Endodermal cell (in vitro differentiated cells): ENCODE measurements at regions not wholly inside any gene's neighbourhood (a gene's known extent, or its start where the extent isn't known, plus 50 kb on each side); places are given as distances from the start of the nearest gene placed in this dataset.

Source experiments
- DNase-seq: peaks from one replicate; pipeline ENCODE4 v3.0.0-alpha.2; 2017
- H3K27ac ChIP-seq: 2 replicates; pipeline ENCODE4 v1.5.1; 2013; ENCODE audit warnings: mild to moderate bottlenecking, low read depth, low read length, moderate library complexity
- H3K27me3 ChIP-seq: 2 replicates; pipeline ENCODE4 v1.6.1; 2013; ENCODE audit warnings: mild to moderate bottlenecking, low read length, moderate library complexity; ENCODE audit not compliant: insufficient read depth, control insufficient read depth, poor library complexity, severe bottlenecking
- H3K36me3 ChIP-seq: 2 replicates; pipeline ENCODE4 v1.7.0; 2013; ENCODE audit warnings: mild to moderate bottlenecking, low read length, moderate library complexity; ENCODE audit not compliant: control insufficient read depth, insufficient read depth
- H3K4me1 ChIP-seq: one replicate; pipeline ENCODE4 v1.7.0; 2013; ENCODE audit warnings: low read length; ENCODE audit not compliant: control insufficient read depth, insufficient read depth
- H3K4me3 ChIP-seq: 2 replicates; pipeline ENCODE4 v1.5.1; 2013; ENCODE audit warnings: mild to moderate bottlenecking, low read length, moderate library complexity
- H3K9ac ChIP-seq: 2 replicates; pipeline ENCODE4 v1.6.1; 2013; ENCODE audit warnings: mild to moderate bottlenecking, low read length, moderate library complexity; ENCODE audit not compliant: poor library complexity, severe bottlenecking; ENCODE audit errors: extremely low read depth
- H3K9me3 ChIP-seq: 2 replicates; pipeline ENCODE4 v1.6.1; 2013; ENCODE audit warnings: mild to moderate bottlenecking, low read length, moderate library complexity; ENCODE audit not compliant: control insufficient read depth
- H3K27ac Mint-ChIP-seq: 2 replicates; pipeline ENCODE4 v1.8.0; 2020; ENCODE audit warnings: mixed read lengths
- H3K27me3 Mint-ChIP-seq: 2 replicates; pipeline ENCODE4 v1.8.0; 2021; ENCODE audit warnings: mild to moderate bottlenecking, mixed read lengths; ENCODE audit not compliant: insufficient read depth
- H3K36me3 Mint-ChIP-seq: 2 replicates; pipeline ENCODE4 v1.8.0; 2020; ENCODE audit warnings: low read depth, mixed read lengths
- H3K4me1 Mint-ChIP-seq: 2 replicates; pipeline ENCODE4 v1.8.0; 2020; ENCODE audit warnings: mixed read lengths
- H3K4me3 Mint-ChIP-seq: 2 replicates; pipeline ENCODE4 v1.8.0; 2020; ENCODE audit warnings: mild to moderate bottlenecking, moderate library complexity, mixed read lengths
- H3K9me3 Mint-ChIP-seq: 2 replicates; pipeline ENCODE4 v1.8.0; 2020; ENCODE audit warnings: mild to moderate bottlenecking, mixed read lengths
- whole genome bisulfite sequencing, 2 experiments: methylation state at CpG; one replicate each; pipeline versions ENCODE4 v1.1.5 to v1.1.7; 2013; ENCODE audit warnings: missing lambda C conversion rate in 2 of 2, mixed read lengths in 1 of 2; ENCODE audit not compliant: insufficient coverage in 1 of 2, insufficient read length in 1 of 2; 5-methylcytosine and 5-hydroxymethylcytosine counted together
- TF ChIP-seq, protein P1 (sequence below): fragments of 200-600 bp; sonication (generic); conservative IDR thresholded peaks from 2 replicates; pipeline ENCODE4 v1.5.0; 2021; ENCODE audit warnings: antibody characterized with exemption, mild to moderate bottlenecking

DNA sequence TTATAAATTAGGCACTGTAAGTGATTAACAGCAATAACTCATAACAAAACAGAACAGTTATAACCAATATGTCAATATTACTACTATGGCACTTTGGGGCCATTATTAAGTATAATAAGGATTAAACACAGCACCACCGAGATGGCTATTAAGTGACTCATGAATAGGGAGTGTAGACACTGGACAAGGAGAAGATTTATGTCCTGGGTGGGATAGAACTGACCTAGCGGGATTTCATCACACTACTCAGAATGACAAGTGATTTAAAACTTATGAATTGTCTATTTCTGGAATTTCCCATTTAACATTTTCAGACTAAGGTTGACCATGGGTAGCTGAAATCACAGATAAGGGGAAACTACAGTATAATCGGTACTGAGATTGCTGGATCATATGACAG, 79.0 kb upstream of the SLC7A1 start:
- Mint-ChIP-seq H3K27me3 (peaks cover 3% of the 10 kb centered on the region), H3K27ac (no peak overlapping the region), H3K4me1 (no peaks in the 10 kb centered on the region), H3K9me3 (peaks cover 2% of the 10 kb centered on the region), H3K36me3 (no peaks in the 10 kb centered on the region), H3K4me3 (no peak overlapping the region)
- no peak overlapping the region for H3K27ac ChIP-seq
- H3K4me1 ChIP-seq = no peaks in the 10 kb centered on the region
- no peaks in the 10 kb centered on the region for H3K27me3 ChIP-seq
- H3K9me3 ChIP-seq = no peaks in the 10 kb centered on the region
- TF ChIP-seq, protein P1, sequence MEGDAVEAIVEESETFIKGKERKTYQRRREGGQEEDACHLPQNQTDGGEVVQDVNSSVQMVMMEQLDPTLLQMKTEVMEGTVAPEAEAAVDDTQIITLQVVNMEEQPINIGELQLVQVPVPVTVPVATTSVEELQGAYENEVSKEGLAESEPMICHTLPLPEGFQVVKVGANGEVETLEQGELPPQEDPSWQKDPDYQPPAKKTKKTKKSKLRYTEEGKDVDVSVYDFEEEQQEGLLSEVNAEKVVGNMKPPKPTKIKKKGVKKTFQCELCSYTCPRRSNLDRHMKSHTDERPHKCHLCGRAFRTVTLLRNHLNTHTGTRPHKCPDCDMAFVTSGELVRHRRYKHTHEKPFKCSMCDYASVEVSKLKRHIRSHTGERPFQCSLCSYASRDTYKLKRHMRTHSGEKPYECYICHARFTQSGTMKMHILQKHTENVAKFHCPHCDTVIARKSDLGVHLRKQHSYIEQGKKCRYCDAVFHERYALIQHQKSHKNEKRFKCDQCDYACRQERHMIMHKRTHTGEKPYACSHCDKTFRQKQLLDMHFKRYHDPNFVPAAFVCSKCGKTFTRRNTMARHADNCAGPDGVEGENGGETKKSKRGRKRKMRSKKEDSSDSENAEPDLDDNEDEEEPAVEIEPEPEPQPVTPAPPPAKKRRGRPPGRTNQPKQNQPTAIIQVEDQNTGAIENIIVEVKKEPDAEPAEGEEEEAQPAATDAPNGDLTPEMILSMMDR = no peak
- H3K36me3 ChIP-seq = no peaks in the 10 kb centered on the region
- WGBS, 2 experiments = 100% methylated on average over 1 to 3 of the region's 3 CpGs
- H3K4me3 ChIP-seq = no peak overlapping the region
- H3K9ac ChIP-seq = no peak overlapping the region
- DNase-seq = no peak

- Histone ChIP-seq H3K36me3 (no peaks in the 10 kb centered on the region), H3K4me3 (no peak overlapping the region), H3K9ac (no peak overlapping the region), H3K4me1 (no peaks in the 10 kb centered on the region), H3K9me3 (peaks cover 7% of the 10 kb centered on the region), H3K27ac (no peak overlapping the region), H3K27me3 (no peaks in the 10 kb centered on the region)
- 67 to 77% methylated on average over 1 of the region's 1 CpG for WGBS, 2 experiments
- no peak overlapping the region for H3K27ac Mint-ChIP-seq
- no peak for DNase-seq
- H3K4me1 Mint-ChIP-seq = no peaks in the 10 kb centered on the region
- H3K4me3 Mint-ChIP-seq = no peak overlapping the region
- H3K27me3 Mint-ChIP-seq = peaks cover 7% of the 10 kb centered on the region
- H3K9me3 Mint-ChIP-seq = peaks cover 10% of the 10 kb centered on the region
- TF ChIP-seq, protein P1 = no peak
- H3K36me3 Mint-ChIP-seq = no peaks in the 10 kb centered on the region
Observed at GRCh38 chr13:29664591-29664990, 69.1 kb upstream of the SLC7A1 start.

DNA sequence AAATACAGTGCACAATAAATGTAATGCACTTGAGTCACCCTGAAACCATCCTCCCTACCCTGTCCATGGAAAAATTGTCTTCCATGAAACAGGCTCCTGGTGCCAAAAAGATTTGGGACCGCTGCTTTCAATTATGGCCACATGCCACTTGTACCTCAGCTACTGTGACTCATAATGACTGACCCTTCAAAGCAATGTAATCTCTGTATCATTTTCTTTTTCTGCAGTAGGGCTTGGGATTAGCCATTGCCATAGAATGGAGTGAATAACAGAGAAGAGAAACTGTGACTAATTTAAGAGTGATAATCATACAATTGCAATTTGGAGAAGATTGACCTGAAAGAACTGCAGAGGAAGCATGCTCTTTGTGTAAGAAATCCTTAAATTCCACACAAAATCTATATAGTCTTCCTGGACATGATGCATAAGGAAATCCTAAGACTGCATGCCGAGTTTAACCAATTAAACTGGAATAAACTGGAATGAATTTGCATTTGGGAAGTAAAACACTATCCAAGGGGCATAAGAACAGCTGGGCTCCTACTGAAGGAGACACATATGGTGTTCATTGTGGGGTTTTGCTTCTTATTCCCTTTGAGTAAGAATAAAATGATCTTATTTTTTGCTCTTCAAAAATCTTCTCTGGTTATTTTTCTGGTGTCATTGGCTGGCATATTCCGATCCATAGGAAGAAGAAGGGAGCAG, 59.5 kb upstream of the SLC7A1 start:
- Mint-ChIP-seq H3K27me3 (no peaks in the 10 kb centered on the region), H3K4me3 (no peak overlapping the region), H3K27ac (no peak overlapping the region), H3K9me3 (peaks cover 16% of the 10 kb centered on the region), H3K4me1 (no peaks in the 10 kb centered on the region), H3K36me3 (no peaks in the 10 kb centered on the region)
- Histone ChIP-seq H3K4me1 (no peaks in the 10 kb centered on the region), H3K27me3 (no peaks in the 10 kb centered on the region), H3K27ac (no peak overlapping the region), H3K9me3 (peaks cover 5% of the 10 kb centered on the region), H3K36me3 (no peaks in the 10 kb centered on the region), H3K4me3 (no peak overlapping the region), H3K9ac (no peak overlapping the region)
- no peak for DNase-seq
- WGBS, 2 experiments = 94 to 100% methylated on average over 1 to 3 of the region's 3 CpGs
- TF ChIP-seq, protein P1 = no peak
